Spleen (tissue), 11 donors: ENCODE measurements at regions not wholly inside any gene's neighbourhood (a gene's known extent, or its start where the extent isn't known, plus 50 kb on each side); places are given as distances from the start of the nearest gene placed in this dataset.
"Not testable (repeated sequence)": the region's sequence is repeated elsewhere in the genome, so short reads cannot be mapped to it uniquely, and the experiment has no call there.

Source experiments
- DNase-seq: peaks from one replicate; pipeline ENCODE4 v3.0.0-alpha.2; 2020
- H3K27ac ChIP-seq, 8 donors: fragments of 200-600 bp; sonication (generic) in 7 of 8; 1 replicate in 4 of 8; 2 replicates in 4 of 8; pipeline versions ENCODE4 v1.5.0 to v1.8.0; 2016 to 2021; ENCODE audit warnings: inconsistent platforms in 4 of 8, mild to moderate bottlenecking in 4 of 8, moderate library complexity in 1 of 8
- H3K27me3 ChIP-seq, 7 donors: fragments of 200-600 bp; sonication (generic) in 6 of 7; replicated peaks in 1 of 7; 1 replicate in 4 of 7; 2 replicates in 3 of 7; pipeline versions ENCODE4 v1.5.0 to v1.8.0; 2016 to 2021; ENCODE audit warnings: inconsistent platforms in 3 of 7, mild to moderate bottlenecking in 1 of 7
- H3K36me3 ChIP-seq, 6 donors: fragments of 200-600 bp; sonication (generic) in 5 of 6; 1 replicate in 4 of 6; 2 replicates in 2 of 6; pipeline versions ENCODE4 v1.5.0 to v1.8.0; 2016 to 2021; ENCODE audit warnings: inconsistent platforms in 2 of 6
- H3K4me1 ChIP-seq, 6 donors: fragments of 200-600 bp; sonication (generic) in 5 of 6; 1 replicate in 3 of 6; 2 replicates in 3 of 6; pipeline versions ENCODE4 v1.5.0 to v1.8.0; 2016 to 2021; ENCODE audit warnings: inconsistent platforms in 3 of 6
- H3K4me3 ChIP-seq, 8 donors: fragments of 200-600 bp; sonication (generic) in 7 of 8; 1 replicate in 4 of 8; 2 replicates in 4 of 8; pipeline versions ENCODE4 v1.5.0 to v1.8.0; 2016 to 2021; ENCODE audit warnings: inconsistent platforms in 4 of 8, mild to moderate bottlenecking in 4 of 8, moderate library complexity in 2 of 8
- H3K9me3 ChIP-seq, 8 donors: fragments of 200-600 bp; sonication (generic) in 7 of 8; 1 replicate in 4 of 8; 2 replicates in 4 of 8; pipeline versions ENCODE4 v1.5.0 to v1.8.0; 2016 to 2021; ENCODE audit warnings: inconsistent platforms in 4 of 8
- WGBS, 5 donors: extraction: QIAGEN DNeasy Blood & Tissue Kit in 3 of 5; methylation state at CpG; one replicate each; pipeline versions ENCODE4 v1.1.5 to v1.1.7; 2013 to 2018; 5-methylcytosine and 5-hydroxymethylcytosine counted together
- intact Hi-C: fragments of 100-400 bp; cut with DNase I; formaldehyde crosslinking; loops from one replicate; pipeline ENCODE4 v1.15.0; 2023; ENCODE audit warnings: low total_unique reads
- donor health status: healthy with polysubstance abuse.
- donor health status: DM: no; HTN: no; CAD: no; lungs with moderate emphysema.
- donor health status: DM: no; HTN: no; CAD: no.
- donor health status: Bipolar disorder and iron deficiency.
- donor health status: healthy.
- donor health status: DM: no; HTN: no; CAD: no.
- donor health status: DM: yes; HTN: yes; CAD: no.

DNA sequence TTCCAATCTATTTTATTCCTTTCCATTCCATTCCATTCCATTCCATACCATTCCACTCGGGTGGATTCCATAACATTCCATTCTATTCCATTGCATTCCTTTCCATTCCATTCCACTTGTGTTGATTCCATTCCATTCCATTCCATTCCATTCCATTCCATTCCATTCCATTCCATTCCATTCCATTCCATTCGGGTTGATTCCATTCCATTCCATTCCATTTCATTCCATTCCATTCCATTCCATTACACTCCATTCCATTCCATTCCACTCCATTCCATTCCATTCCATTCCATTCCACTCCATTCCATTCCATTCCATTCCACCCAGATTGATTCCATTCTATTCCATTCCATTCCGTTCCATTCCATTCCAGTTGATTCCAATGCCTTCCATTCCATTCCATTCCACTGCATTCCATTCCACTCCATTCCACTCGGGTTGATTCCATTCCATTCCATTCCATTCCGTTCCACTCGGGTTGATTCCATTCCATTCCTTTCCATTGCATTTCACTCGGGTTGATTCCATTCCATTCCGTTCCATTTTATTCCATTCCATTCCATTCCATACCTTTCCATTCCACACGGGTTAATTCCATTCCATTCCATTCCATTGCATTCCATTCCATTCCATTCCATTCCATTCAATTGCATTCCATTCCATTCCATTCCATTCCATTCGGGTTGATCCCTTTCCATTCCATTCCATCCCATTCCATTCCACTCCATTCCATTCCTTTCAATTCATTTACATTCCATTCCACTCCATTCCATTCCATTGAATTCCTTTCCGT, 168.4 kb downstream of the CWH43 start:
- H3K36me3 ChIP-seq, H3K27ac ChIP-seq, DNase-seq, H3K27me3 ChIP-seq, H3K4me1 ChIP-seq, intact Hi-C loops, H3K4me3 ChIP-seq: not testable (repeated sequence)
- peaks cover 3 to 92% (median 86%) of the 10 kb centered on the region in 8 donors for H3K9me3 ChIP-seq
- 60 to 66% (median 63%) methylated on average over 11 of the region's 11 CpGs for WGBS, 5 donors

DNA sequence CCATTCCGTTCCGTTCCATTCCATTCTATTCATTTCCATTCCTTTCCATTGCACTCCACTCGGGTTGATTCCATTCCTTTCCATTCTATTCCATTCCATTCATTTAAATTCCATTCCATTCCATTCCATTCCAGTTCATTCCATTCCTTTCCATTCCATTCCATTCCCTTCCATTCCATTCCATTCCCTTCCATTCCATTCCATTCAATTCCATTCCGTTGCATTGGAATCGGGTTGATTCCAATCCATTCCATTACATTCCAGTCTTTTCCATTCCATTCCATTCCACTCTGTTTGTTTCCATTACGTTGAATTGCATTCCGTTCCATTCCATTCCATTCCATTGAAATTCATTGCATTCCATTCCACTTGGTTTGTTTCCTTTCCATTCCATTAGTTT, 169.2 kb downstream of the CWH43 start:
- H3K27ac ChIP-seq, H3K36me3 ChIP-seq, H3K27me3 ChIP-seq, H3K4me3 ChIP-seq, DNase-seq, intact Hi-C loops, H3K4me1 ChIP-seq: not testable (repeated sequence)
- WGBS, 5 donors = 70 to 79% (median 74%) methylated on average over 7 of the region's 7 CpGs
- peaks cover 3 to 84% (median 79%) of the 10 kb centered on the region in 8 donors for H3K9me3 ChIP-seq

DNA sequence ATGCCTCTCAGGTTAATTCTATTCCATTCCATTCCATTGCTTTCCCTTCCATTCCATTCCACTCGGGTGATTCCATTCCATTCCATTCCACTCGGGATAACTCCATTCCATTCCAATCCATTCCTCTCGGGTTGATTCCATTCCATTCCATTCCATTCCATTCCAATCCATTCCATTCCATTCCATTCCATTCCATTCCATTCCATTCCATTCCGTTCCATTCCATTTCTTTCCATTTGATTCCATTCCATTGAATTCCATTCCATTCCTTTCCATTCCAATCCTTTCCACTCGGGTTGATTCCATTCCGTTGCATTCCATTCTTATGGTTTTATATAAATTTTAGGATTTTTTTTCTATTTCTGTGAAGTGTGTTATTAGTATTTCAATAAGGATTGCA, 170.2 kb downstream of the CWH43 start:
- H3K36me3 ChIP-seq, DNase-seq, intact Hi-C loops, H3K4me1 ChIP-seq, H3K27ac ChIP-seq, H3K4me3 ChIP-seq, H3K27me3 ChIP-seq: not testable (repeated sequence)
- 58 to 71% (median 63%) methylated on average over 6 of the region's 6 CpGs for WGBS, 5 donors
- peaks cover 3 to 80% (median 73%) of the 10 kb centered on the region in 8 donors for H3K9me3 ChIP-seq

DNA sequence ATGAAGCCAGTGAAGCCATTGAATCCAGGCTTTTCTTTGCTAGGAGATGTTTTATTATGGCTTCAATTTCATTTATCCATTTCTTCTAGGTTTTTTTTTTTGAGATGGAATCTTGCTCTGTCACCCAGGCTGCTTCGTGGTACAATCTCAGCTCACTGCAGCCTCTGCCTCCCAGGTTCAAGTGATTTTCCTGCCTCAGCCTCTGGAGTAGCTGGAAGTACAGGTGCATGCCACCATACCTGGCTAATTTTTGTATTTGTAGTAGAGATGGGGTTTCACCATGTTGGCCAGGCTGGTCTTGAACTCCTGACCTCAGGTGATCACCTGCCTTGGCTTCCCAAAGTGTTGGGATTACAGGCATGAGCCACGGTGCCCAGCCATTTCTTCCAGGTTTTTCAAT, 171.6 kb downstream of the CWH43 start:
- intact Hi-C loops, H3K4me1 ChIP-seq, H3K36me3 ChIP-seq, DNase-seq, H3K27ac ChIP-seq, H3K27me3 ChIP-seq, H3K4me3 ChIP-seq: not testable (repeated sequence)
- peaks cover 3 to 69% (median 61%) of the 10 kb centered on the region in 8 donors for H3K9me3 ChIP-seq
- WGBS, 5 donors = 32 to 62% (median 58%) methylated on average over 1 to 2 of the region's 2 CpGs

DNA sequence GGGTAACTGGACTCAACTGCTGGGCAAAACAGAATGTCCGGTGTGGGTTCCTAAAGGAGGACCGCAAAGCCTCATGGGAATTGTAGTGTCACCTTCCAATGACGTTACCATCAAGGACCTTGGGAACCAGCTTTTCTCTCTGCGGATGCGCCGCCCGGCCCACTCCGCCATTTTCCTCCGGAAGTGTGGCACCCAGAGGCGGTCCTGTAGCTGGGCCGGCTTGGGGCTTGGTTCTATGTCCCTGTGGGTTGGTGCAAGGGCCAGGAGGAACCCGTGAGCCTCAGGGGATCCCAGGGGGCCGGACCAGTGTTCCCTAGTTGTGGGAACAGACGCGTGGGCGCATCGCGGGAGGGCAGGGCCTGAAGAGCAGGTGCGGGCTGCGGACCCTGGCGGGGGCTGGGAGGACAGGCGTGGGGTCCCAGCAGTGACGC, 175.1 kb downstream of the CWH43 start:
- peaks cover 0 to 42% (median 26%) of the 10 kb centered on the region in 8 donors for H3K9me3 ChIP-seq
- H3K4me1 ChIP-seq, H3K36me3 ChIP-seq, H3K27me3 ChIP-seq, H3K27ac ChIP-seq, intact Hi-C loops, H3K4me3 ChIP-seq: not testable (repeated sequence)
- DNase-seq = peak; percentile 74
- 79 to 84% (median 82%) methylated on average over 22 to 23 of the region's 23 CpGs for WGBS, 5 donors

DNA sequence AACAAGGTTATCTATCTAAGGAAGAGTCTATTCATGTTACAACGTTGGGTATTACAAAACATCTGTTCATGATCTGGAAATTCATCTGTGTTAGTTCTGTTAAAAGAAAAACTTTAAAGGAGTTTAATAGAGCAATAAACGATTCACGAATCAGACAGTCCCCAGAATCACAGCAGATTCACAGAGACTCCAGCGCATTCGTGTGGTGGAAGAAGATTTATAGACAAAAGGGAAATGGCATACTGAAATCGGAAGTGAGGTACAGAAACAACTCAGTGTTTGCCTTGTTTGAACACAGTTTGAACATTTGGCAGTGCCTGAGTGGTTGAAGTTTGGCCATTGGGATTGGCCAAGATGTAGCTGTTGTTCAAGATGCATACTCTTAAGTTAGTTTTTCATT, 178.8 kb downstream of the CWH43 start:
- H3K4me3 ChIP-seq, H3K27ac ChIP-seq, intact Hi-C loops, DNase-seq, H3K27me3 ChIP-seq, H3K36me3 ChIP-seq, H3K4me1 ChIP-seq: not testable (repeated sequence)
- 40 to 74% (median 63%) methylated on average over 6 of the region's 6 CpGs for whole genome bisulfite sequencing, 5 donors
- peaks cover 0 to 20% (median 5%) of the 10 kb centered on the region in 8 donors for H3K9me3 ChIP-seq

DNA sequence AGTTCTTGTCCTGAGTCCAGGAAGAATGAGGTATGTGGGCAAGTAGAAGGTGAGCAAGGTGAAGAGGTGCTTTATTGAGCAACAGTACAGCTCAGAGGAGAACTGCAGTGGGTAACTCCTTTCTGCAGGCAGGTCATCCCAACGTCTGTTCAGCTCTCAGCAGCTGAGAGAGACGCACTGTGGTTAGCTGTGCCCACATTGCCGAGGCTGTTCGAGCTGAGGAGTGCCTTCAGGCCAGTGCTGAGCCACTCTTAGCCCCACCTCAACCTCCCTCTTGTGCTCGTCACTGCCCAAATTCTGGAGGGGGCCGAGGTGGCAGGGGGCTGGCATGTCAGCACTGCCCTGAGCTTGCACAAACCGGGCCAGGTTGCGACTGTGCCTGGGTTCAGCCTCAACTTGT, 191.8 kb downstream of the CWH43 start:
- DNase-seq, H3K4me3 ChIP-seq, H3K27me3 ChIP-seq, H3K4me1 ChIP-seq, H3K27ac ChIP-seq, H3K36me3 ChIP-seq, intact Hi-C loops: not testable (repeated sequence)
- H3K9me3 ChIP-seq = peaks cover 0 to 23% (median 5%) of the 10 kb centered on the region in 8 donors
- WGBS, 5 donors = 54 to 78% (median 73%) methylated on average over 5 to 8 of the region's 8 CpGs

DNA sequence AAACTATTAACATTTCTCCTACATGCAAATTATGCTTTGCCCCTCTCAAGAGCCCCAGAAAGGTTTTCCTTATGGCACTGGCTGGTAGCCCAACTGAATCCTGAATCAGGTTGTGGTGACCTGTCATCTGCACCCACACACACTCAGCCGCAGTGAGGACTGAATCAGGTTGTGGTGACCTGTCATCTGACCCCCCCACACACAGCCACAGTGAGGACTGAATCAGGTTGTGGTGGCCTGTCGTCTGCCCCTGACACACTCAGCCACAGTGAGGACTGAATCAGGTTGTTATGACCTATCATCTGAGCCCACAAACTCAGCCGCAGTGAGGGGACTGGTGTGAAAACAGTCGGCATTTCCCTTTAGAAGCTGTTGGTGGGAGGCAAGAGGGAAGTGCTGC, 195.0 kb downstream of the CWH43 start:
- DNase-seq, H3K4me3 ChIP-seq: not testable (repeated sequence)

DNA sequence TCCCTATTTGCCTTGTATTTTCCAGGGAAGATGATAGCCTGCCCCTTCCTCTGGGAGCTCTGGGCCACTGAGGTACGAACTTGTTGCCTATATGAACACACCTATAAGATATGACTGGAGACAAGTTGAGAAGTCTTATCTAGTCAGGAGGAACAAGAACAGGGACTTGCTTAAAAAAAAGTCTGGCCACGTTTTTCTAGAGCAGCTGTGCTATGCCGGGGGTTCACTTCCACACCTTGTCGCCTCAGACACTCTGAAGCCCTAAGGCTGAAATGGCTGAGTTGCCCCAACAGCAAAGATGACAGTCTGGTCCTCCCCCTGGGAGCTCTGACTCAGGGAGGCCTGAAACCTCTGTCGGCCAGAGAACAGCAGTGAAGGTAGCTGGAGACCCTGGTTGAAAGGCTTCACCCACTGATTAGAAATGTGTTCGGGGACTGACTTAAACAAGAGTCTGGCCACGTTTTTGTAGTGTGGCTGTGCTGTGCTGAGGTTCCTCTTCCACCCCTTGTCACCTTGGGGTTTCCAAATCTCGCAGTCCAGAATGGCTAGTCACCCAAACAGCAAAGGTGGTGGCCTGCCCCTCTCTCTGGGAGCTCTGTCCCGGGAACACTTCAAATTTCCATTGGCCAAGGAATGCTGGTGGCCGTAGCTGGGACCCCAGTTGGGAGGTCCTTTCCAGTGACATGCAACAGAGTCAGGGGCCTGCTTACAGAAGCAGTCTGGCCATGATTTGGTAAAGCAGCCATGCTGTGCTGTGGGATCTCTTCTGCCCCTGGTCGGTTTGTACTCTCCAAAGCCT, 225.5 kb downstream of the CWH43 start:
- 54 to 62% (median 59%) methylated on average over 9 to 11 of the region's 11 CpGs for WGBS, 5 donors
- DNase-seq, intact Hi-C loops, H3K36me3 ChIP-seq, H3K27ac ChIP-seq, H3K4me3 ChIP-seq, H3K27me3 ChIP-seq, H3K4me1 ChIP-seq: not testable (repeated sequence)
- peaks cover 0 to 49% (median 8%) of the 10 kb centered on the region in 8 donors for H3K9me3 ChIP-seq

More for the DNA sequence above, 195.0 kb downstream of the CWH43 start:
- H3K9me3 ChIP-seq, H3K27ac ChIP-seq, H3K4me1 ChIP-seq, H3K36me3 ChIP-seq, intact Hi-C loops, H3K27me3 ChIP-seq: not testable (repeated sequence)
- 60 to 81% (median 77%) methylated on average over 2 to 4 of the region's 4 CpGs; no CpG with 5 or more reads in 1 of the 5 donors for WGBS, 5 donors

DNA sequence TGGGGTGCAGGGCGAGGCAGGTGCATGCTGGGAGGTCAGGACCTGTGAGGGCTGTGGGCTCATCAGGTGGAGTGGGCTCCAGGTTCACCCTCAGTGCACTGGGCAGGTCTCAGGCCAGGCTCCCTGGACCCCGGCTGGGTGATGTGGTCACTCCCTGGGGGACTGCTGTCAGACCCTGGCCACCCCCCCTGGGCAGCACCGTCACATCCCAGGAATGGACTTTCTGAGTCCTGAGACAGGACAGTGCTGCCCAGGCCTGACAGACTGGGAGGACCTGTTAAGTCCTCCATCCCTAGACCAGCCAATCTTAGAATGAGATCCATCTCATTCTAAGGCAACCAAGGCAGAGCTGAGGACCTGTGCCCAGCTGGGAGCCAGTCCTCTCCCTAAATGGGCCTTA, 227.2 kb downstream of the CWH43 start:
- H3K4me1 ChIP-seq, H3K27ac ChIP-seq, H3K4me3 ChIP-seq, H3K27me3 ChIP-seq, intact Hi-C loops, H3K36me3 ChIP-seq: not testable (repeated sequence)
- peak; percentile 74 for DNase-seq
- peaks cover 0 to 51% (median 8%) of the 10 kb centered on the region in 8 donors for H3K9me3 ChIP-seq
- WGBS, 5 donors = 14 to 47% (median 42%) methylated on average over 1 to 3 of the region's 3 CpGs

DNA sequence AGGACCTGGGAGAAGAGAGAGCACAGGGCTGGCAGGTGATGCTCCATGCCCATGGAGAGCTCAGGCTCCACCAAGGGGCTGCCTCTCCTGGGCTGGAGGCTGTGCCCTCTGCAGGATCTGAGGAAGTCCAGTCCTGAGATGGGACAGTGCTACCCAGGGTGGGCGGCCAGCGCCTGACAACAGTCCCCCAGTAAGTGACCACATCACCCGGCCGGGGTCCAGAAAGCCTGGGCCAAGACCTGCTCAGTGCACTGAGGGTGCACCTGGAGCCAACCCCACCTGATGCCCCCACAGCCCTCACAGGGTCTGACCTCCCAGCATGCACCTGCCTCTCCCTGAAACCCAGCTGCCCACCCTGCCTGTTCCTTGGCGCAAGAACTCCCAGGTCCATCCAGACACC, 227.7 kb downstream of the CWH43 start:
- peaks cover 0 to 51% (median 7%) of the 10 kb centered on the region in 8 donors for H3K9me3 ChIP-seq
- H3K4me3 ChIP-seq, H3K27me3 ChIP-seq, intact Hi-C loops, H3K36me3 ChIP-seq, H3K27ac ChIP-seq, H3K4me1 ChIP-seq: not testable (repeated sequence)
- WGBS, 5 donors = 60 to 94% (median 86%) methylated on average over 2 to 5 of the region's 5 CpGs
- peak; percentile 73 for DNase-seq
